ENCODE measurements at regions not wholly inside any gene's neighbourhood (a gene's known extent, or its start where the extent isn't known, plus 50 kb on each side); places are given as distances from the start of the nearest gene placed in this dataset.

- TF ChIP-seq EZH2 (optimal IDR thresholded peaks at IDR 0.05; ENCODE audit: low read depth, low read length) (no peak), EZH2phosphoT487 (IDR thresholded peaks at IDR 0.05; ENCODE audit: low read length) (no peak)
Observed at GRCh38 chr9:81468084-81468595, 221.2 kb downstream of the TLE1 start.
